Hematopoietic multipotent progenitor cell treated with erythropoietin and hydrocortisone succinate and interleukin-3 and kit ligand, for 6 days (in vitro differentiated cells): ENCODE measurements at regions not wholly inside any gene's neighbourhood (a gene's known extent, or its start where the extent isn't known, plus 50 kb on each side); places are given as distances from the start of the nearest gene placed in this dataset.
A peak's percentile ranks its signal among the peaks of the same experiment; 100 is the strongest.
"Not testable (repeated sequence)": the region's sequence is repeated elsewhere in the genome, so short reads cannot be mapped to it uniquely, and the experiment has no call there.

Experiments
- DNase-seq: peaks from one replicate; pipeline ENCODE4 v3.0.0-alpha.2; 2015

- DNase-seq = no peak
These were observed 88.7 kb upstream of the TNFSF11 start for GRCh38 chr13:42485272-42485671.

GRCh38 chr13:42486711-42487198 is 87.2 kb upstream of the TNFSF11 start:
- peak; percentile 79 for DNase-seq

GRCh38 chr13:42487221-42487620 is 86.7 kb upstream of the TNFSF11 start:
- no peak for DNase-seq

DNA sequence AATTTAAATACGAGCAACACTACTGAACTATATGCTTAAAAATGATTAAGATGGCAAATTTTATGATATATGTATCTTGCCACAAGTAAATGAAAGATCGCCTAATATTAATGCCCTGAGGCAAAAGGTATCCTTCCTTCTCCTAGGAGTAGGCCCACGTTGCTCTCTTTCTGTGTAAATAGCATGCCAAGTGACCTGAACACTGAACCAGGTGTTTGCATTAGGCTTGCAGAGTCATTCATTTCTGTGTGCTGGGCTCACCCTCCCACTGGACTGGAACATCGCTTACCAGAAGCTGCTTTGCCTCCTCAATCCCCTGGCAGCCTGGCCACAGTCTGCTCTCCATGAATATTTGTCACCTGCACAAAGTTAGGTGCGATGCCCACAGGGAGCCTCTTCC is 83.3 kb upstream of the TNFSF11 start:
- no peak for DNase-seq

- no peak for DNase-seq
These were observed 81.5 kb upstream of the TNFSF11 start for GRCh38 chr13:42492372-42492920.

GRCh38 chr13:42494157-42494556 is 79.8 kb upstream of the TNFSF11 start:
- DNase-seq = peak; percentile 29

DNA sequence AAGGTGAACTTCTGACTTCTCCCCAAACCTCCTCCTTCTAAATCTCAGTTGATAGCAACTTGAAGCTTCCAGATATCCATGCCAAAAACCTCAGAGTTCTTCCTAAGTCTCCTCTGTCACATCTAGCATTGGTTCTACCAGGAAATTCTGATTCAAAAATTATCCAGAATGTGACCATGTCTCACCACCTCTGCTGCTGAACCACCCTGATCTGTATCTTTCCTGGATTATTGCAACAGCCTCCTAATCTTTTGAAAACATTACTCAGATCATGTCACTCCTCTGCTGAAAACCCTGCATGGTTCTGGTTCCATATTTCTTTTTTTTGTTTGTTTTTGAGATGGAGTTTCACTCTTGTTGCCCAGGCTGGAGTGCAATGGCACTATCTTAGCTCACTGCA is 78.7 kb upstream of the TNFSF11 start:
- peak; percentile 46 for DNase-seq

- DNase-seq = no peak
These were observed 78.2 kb upstream of the TNFSF11 start for GRCh38 chr13:42495751-42496150.

- DNase-seq = not testable (repeated sequence)
These were observed 76.9 kb upstream of the TNFSF11 start for GRCh38 chr13:42496926-42497554.

DNA sequence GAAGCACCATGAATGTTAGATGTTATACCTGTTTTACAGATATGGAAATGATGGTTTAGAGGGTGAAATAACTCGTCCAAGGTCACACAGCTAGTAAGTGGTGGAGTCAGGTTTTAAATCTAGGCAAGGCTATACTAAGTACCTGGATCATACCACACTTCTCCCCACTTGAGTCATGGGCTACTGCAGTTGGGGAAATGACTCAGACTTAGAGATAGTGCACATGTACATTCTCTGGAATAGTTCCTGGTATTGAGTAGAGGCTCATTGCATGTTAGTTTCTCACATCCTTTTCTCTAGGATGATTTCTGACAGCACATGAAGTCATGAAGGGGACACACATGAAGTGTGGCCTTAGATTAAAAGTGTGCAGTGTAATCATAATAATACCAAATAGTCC is 76.2 kb upstream of the TNFSF11 start:
- DNase-seq = peak; percentile 14

GRCh38 chr13:42498521-42498920 is 75.4 kb upstream of the TNFSF11 start:
- DNase-seq = no peak
